PC-3 (cell line): ENCODE measurements at regions not wholly inside any gene's neighbourhood (a gene's known extent, or its start where the extent isn't known, plus 50 kb on each side); places are given as distances from the start of the nearest gene placed in this dataset.

Source experiments
- EZH2 ChIP-seq: fragments of 300-600 bp; sonication (generic); IDR thresholded peaks from one replicate; pipeline ENCODE4 v1.6.1; 2017; ENCODE audit warnings: antibody characterized with exemption, mild to moderate bottlenecking, low read length; ENCODE audit not compliant: unreplicated experiment
- TF ChIP-seq, protein P1 (sequence below): fragments of 300-600 bp; sonication (generic); conservative IDR thresholded peaks from 2 replicates; pipeline ENCODE4 v1.5.1; 2017; ENCODE audit warnings: antibody characterized with exemption, low read depth, mild to moderate bottlenecking, low read length

DNA sequence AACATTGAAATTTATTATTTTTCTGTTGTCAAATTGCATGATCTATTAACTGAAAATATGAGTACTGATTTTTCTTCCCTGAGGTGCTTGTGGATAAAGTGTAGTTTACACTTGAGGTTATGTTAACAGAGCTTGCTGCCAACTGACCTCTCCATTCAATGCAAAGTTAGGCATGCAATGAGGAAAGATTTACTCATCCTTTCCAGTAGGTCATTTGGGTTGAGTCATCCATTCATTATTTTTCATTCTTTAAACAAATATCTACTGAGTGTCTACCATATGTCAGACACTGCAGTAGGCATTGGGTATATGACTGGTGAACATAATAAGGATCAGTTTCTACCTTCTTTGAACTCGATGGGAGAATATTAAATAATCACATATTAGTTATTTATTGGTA is 604.1 kb downstream of the EDEM1 start:
- TF ChIP-seq, protein P1, sequence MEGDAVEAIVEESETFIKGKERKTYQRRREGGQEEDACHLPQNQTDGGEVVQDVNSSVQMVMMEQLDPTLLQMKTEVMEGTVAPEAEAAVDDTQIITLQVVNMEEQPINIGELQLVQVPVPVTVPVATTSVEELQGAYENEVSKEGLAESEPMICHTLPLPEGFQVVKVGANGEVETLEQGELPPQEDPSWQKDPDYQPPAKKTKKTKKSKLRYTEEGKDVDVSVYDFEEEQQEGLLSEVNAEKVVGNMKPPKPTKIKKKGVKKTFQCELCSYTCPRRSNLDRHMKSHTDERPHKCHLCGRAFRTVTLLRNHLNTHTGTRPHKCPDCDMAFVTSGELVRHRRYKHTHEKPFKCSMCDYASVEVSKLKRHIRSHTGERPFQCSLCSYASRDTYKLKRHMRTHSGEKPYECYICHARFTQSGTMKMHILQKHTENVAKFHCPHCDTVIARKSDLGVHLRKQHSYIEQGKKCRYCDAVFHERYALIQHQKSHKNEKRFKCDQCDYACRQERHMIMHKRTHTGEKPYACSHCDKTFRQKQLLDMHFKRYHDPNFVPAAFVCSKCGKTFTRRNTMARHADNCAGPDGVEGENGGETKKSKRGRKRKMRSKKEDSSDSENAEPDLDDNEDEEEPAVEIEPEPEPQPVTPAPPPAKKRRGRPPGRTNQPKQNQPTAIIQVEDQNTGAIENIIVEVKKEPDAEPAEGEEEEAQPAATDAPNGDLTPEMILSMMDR, result no peak
- no peak for TF ChIP-seq EZH2
